Fibroblast of skin of right biceps (primary cell): ENCODE measurements at regions not wholly inside any gene's neighbourhood (a gene's known extent, or its start where the extent isn't known, plus 50 kb on each side); places are given as distances from the start of the nearest gene placed in this dataset.

ENCODE experiments used
- DNase-seq: peaks from one replicate; pipeline ENCODE4 v3.0.0-alpha.2; 2013

- DNase-seq = no peak
Measured at GRCh38 chr7:126378642-126379041, 874.1 kb downstream of the GRM8 start.

DNA sequence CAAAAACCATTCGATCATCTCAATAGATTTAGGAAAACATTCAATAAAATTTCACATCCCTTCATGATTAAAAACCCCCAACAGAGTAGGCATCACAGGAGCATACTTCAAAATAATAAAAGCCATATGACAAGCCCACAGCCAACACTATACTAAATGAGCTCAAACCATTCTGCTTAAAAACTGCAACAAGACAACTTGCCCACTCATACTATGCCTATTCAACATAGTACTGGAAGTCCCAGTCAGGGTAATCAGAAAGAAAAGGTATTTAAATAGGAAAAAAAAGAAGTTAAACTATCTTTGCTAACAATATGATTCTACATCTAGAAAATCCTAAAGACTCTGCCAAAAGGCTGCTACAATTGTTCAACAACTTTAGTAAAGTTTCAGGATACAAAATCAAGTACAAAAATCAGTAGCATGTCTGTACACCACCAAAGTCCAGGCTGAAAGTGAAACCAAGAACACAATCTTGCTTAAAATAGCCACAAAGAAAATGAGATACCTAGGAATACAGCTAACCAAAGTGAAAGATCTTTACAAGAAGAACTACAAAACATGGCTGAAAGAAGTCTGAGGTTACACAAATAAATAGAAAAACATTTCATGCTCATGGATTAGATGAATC lies 882.6 kb downstream of the GRM8 start:
- DNase-seq = no peak

- DNase-seq = no peak
Measured at GRCh38 chr7:126362746-126363145, 890.0 kb downstream of the GRM8 start.

DNA sequence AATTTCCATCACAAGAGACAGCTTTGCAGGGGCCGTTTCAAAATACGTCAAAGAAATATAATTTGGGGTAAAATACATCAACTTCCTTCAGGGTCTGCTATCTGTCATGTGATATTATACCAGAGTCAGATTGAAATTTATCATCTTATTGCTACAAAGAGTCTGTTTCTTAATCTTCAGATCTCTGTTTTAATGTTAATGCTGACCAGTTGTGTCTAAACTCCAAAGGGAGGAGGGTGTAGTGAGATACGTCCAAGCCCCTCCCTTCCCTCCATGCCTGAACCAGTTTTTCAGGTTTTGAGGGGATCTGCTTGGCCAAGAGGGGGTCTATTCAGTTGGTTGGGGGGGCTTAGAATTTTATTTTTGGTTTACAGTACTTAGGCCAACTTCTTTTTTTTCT lies 891.6 kb downstream of the GRM8 start:
- no peak for DNase-seq

DNA sequence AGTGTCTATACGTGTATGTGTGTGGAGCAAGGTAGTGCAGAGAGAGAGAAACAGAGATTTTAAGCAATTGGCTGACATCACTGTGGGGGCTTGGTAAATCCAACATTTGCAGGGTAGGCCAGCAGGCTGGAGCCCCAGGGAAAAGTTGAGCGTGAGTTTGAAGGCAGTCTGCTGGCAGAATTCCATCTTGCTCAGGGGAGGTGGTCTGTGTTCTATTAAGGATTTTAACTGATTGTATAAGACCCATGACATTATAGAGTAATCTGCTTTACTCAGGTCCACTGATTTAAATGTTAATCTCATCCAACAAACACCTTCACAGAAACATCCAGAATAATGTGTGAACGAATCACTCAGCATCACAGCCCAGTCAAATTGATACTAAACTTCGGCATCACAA lies 912.9 kb downstream of the GRM8 start:
- no peak for DNase-seq

GRCh38 chr7:126305671-126306070 lies 947.1 kb downstream of the GRM8 start:
- no peak for DNase-seq

GRCh38 chr7:126303926-126304325 lies 948.8 kb downstream of the GRM8 start:
- no peak for DNase-seq

DNA sequence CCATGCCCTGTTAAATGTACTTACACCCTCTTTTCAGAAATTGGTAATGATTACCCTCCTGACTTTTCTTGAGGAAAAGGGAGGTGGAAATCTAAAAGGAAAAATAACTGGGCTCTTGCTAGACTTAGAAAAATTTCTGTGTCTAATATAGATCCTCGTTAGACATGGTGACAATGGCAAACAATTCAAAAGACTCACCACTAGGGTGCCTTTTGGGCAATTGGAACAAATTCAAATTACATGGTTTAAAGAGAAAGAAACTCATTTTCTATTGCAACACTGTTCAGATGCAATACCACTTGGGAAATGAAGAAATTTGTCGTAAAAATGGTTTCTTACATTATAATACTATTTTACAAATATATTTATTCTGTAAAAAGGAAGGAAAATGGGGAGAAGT lies 950.1 kb downstream of the GRM8 start:
- no peak for DNase-seq

GRCh38 chr7:126286317-126286716 lies 966.4 kb downstream of the GRM8 start:
- no peak for DNase-seq

DNA sequence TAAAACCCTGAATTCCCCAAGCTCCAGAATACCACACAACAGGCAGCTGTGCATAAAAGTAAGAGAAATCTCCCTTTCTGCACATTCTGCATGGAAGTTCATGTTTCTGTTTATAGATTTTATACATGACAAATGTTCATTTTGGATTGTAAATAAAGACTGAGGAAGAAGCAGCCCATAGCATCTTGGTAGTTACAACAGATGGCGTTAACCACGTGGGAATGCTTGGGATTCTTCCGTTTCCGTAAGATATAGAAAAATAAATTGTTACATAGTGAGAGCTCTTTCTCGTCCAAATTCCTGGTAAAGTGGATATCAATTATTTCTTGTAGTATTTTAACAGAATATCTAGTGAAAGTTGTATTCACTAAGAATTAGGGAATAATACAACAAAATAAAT lies 1016.5 kb downstream of the GRM8 start:
- DNase-seq = no peak

- no peak for DNase-seq
Measured at GRCh38 chr7:126228356-126229061, 1024.2 kb downstream of the GRM8 start.

DNA sequence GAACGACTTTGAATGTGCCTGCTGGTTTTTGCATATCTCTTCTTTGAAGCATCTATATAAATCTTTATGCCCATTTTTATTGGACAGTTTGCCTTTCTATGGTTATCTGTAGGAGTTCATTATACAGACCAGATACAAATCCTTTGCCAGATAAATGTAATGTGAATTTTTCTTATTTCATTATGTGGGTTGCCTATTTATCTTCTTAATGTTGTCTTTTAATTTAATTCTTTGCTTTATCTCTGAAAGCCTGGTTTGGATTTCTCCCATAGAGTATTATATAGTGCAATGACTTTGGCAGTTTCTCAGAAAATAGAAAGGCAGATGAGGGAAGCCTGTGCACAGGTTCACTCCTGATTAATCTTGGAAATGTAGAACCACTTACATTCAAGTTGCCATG lies 1025.1 kb downstream of the GRM8 start:
- no peak for DNase-seq

GRCh38 chr7:126227055-126227454 lies 1025.7 kb downstream of the GRM8 start:
- no peak for DNase-seq

DNA sequence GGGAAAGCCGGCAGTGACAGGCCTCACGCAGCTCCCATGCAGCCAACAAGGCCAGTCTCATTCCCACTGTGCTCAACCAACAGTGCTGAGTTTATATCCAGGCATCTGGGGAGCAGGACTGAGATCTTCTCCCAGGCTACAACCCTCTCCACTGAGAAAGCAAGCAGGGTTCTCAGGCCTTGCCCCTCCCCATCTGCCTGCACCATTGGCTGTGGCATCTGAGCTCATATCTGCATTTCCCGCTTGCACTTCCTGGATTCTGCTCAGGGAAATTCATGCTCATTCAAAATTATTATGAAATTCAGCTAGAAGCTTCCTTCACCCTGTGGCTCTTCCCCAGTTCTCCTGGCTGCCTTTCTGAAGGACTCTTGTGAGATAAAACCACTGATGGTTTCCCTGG lies 1029.0 kb downstream of the GRM8 start:
- no peak for DNase-seq

DNA sequence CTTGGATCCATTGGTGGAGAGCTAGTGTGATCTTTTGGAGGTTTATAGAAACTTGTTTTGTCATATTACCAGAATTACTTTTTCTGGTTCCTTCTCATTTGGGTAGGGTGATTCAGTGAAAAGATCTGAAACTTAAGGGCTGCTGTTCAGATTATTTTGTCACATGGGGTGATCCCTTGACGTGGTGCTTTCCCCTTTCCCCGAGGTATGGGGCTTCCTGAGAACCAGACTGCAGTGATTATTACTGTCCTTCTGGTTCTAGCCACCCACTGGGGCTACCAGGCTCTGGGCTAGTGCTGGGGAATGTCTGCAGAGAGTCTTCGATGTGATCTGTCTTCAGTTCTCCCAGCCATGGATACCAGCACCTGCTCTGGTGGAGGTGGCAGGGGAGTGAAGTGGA lies 1030.0 kb downstream of the GRM8 start:
- DNase-seq = no peak

GRCh38 chr7:126215785-126216184 lies 1037.0 kb downstream of the GRM8 start:
- no peak for DNase-seq

- peak; percentile 31 for DNase-seq
Measured at GRCh38 chr7:126213876-126214275, 1038.9 kb downstream of the GRM8 start.

GRCh38 chr7:126211875-126212274 lies 1040.9 kb downstream of the GRM8 start:
- no peak for DNase-seq

GRCh38 chr7:126210707-126211106 lies 1042.0 kb downstream of the GRM8 start:
- no peak for DNase-seq

- DNase-seq = no peak
Measured at GRCh38 chr7:126203185-126203584, 1049.6 kb downstream of the GRM8 start.

DNA sequence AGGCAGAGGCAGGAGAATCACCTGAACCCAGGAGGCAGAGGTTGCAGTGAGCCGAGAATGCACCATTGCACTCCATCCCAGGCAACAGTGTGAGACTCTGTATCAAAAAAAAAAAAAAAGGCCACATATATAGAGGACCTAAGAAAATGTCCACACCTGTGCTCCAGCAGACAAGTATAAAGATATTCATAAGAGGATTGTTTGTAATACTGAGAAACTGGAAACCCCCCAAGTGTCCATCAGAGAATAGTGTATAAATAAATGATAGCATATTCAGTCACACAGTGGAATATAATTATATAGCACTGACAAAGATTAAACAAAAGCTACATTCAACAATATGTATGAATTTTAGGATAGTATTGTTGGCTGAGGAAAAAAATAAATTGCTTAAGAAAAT lies 1050.6 kb downstream of the GRM8 start:
- no peak for DNase-seq

- DNase-seq = no peak
Measured at GRCh38 chr7:126185959-126186580, 1066.7 kb downstream of the GRM8 start.

DNA sequence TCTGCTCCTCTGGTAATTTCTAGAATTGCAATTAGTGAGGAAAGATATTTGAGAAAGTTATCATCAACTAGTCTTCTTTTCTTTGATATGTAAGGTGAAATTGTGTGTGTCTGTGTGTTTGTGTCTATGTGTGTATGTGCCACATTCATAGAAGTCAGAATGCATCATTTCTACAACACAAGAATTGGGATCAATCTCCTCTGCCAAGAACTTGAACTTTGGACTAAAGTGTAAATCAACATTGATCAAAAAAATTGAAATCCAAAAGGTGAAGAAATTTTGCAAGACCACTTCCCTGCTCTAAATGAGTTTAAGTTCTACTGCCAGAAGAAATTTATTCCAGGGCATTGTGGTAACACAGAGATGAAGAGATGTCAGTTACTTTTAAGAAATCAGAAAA lies 1072.8 kb downstream of the GRM8 start:
- no peak for DNase-seq

DNA sequence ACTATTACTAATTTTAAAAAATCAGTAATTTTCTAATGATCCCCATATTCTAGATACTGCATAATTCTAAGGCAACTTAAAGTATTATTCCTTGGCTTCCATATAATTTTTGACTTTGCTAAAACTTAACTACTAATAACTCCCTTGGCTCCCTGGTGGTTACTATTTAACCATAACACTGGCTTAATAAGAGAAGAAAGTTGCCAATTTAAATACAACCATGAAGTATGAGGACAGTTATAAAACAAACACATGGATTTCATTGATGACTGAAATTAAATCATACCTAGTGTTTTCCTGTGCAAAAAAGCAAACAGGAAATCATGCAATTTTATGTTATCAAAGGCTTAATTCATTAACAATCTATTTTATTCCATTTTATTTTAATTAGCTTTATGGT lies 1073.9 kb downstream of the GRM8 start:
- DNase-seq = no peak

GRCh38 chr7:126177782-126178181 lies 1075.0 kb downstream of the GRM8 start:
- DNase-seq = no peak
